ENCODE measurements at regions not wholly inside any gene's neighbourhood (a gene's known extent, or its start where the extent isn't known, plus 50 kb on each side); places are given as distances from the start of the nearest gene placed in this dataset.

- TF ChIP-seq POLR2A (IDR thresholded peaks at IDR 0.05) (no peak), CTCF (IDR thresholded peaks at IDR 0.05) (no peak), POLR2AphosphoS5 (IDR thresholded peaks at IDR 0.05; ENCODE audit: insufficient read depth in 1 of 2, low read depth in 1 of 2) (no peak)
These were observed 57.1 kb upstream of the PCGF5 start for GRCh38 chr10:91163269-91163868.

Measured in vagina (tissue), 2 donors.